ENCODE measurements at regions not wholly inside any gene's neighbourhood (a gene's known extent, or its start where the extent isn't known, plus 50 kb on each side); places are given as distances from the start of the nearest gene placed in this dataset.

GRCh38 chr16:9677301-9677653, 505.0 kb downstream of the GRIN2A start (continued):
- TF ChIP-seq ZNF532 (CRISPR knock-in tag; IDR thresholded peaks at IDR 0.05; ENCODE audit: borderline replicate concordance) (no peak), TEAD1 (CRISPR knock-in tag; IDR thresholded peaks at IDR 0.05) (no peak), NR3C1 (CRISPR knock-in tag; conservative IDR thresholded peaks at IDR 0.05; ENCODE audit: low read depth) (no peak), RELA (CRISPR knock-in tag; IDR thresholded peaks at IDR 0.05; ENCODE audit: borderline replicate concordance) (no peak), PRRX2 (CRISPR knock-in tag; IDR thresholded peaks at IDR 0.05) (no peak), JUN (CRISPR knock-in tag; IDR thresholded peaks at IDR 0.05) (no peak)

- H3K36me3 Mint-ChIP-seq: peaks cover 34% of the 10 kb centered on the region
- POLR2A ChIA-PET: interaction anchor here (1.3 kb wide), 1 partner anchor 9 kb away, joined by 4 read pairs; no protein-coding TSS in a partner anchor
- ATAC-seq (no peak), DNase-seq (ENCODE audit: low spot score) (no peak)
- TF ChIP-seq NFATC4 (CRISPR knock-in tag; IDR thresholded peaks at IDR 0.05): no peak
- TF ChIP-seq AFF4 (CRISPR knock-in tag; IDR thresholded peaks at IDR 0.05; ENCODE audit: borderline replicate concordance): no peak
- TF ChIP-seq CTCF (IDR thresholded peaks at IDR 0.05): no peak
- no peak for TF ChIP-seq E2F4 (CRISPR knock-in tag; IDR thresholded peaks at IDR 0.05; ENCODE audit: borderline replicate concordance, low read depth)
- TF ChIP-seq TEAD1 (CRISPR knock-in tag; IDR thresholded peaks at IDR 0.05): no peak
- no peak for TF ChIP-seq ATF1 (CRISPR knock-in tag; IDR thresholded peaks at IDR 0.05)
- TF ChIP-seq ZNF317 (CRISPR knock-in tag; IDR thresholded peaks at IDR 0.05; ENCODE audit: borderline replicate concordance, low read depth): no peak
- TF ChIP-seq ZNF219 (CRISPR knock-in tag; IDR thresholded peaks at IDR 0.05; ENCODE audit: borderline replicate concordance): no peak
- H3K4me3 Mint-ChIP-seq: peak overlapping the region; percentile 80
- 0 out of 2 replicates have a peak, but pooled peaks cover 4% of the 10 kb centered on the region for H3K27me3 Mint-ChIP-seq (ENCODE audit: low read depth)
- peak overlapping the region; percentile 95 for H3K27ac Mint-ChIP-seq
- peaks cover 15% of the 10 kb centered on the region for H3K9me3 Mint-ChIP-seq
- peaks cover 54% of the 10 kb centered on the region for H3K4me1 Mint-ChIP-seq
- CTCF ChIA-PET: interaction anchor here (0.9 to 1.4 kb wide), 3 partner anchors 28 to 502 kb away, joined by 3 to 15 read pairs (median 4); no protein-coding TSS in a partner anchor
Observed at GRCh38 chr16:9679213-9679767, 502.9 kb downstream of the GRIN2A start.

All from WTC11 (cell line).